MM.1S (cell line): ENCODE measurements at regions not wholly inside any gene's neighbourhood (a gene's known extent, or its start where the extent isn't known, plus 50 kb on each side); places are given as distances from the start of the nearest gene placed in this dataset.

ENCODE experiments used
- DNase-seq: peaks from one replicate; pipeline ENCODE4 v3.0.0-alpha.2; 2015
- H2AFZ ChIP-seq: fragments of 300-600 bp; sonication (generic); 2 replicates; pipeline ENCODE4 v1.6.0; 2016; ENCODE audit warnings: antibody characterized with exemption, low read length
- H3F3A ChIP-seq: fragments of 300-600 bp; sonication (generic); 2 replicates; pipeline ENCODE4 v1.6.1; 2016; ENCODE audit warnings: mild to moderate bottlenecking, antibody characterized with exemption, low read length, moderate library complexity, mixed read lengths; ENCODE audit not compliant: insufficient read depth
- H3K27ac ChIP-seq: fragments of 300-600 bp; sonication (generic); 2 replicates; pipeline ENCODE4 v1.5.1; 2016; ENCODE audit warnings: mild to moderate bottlenecking, low read length
- H3K27me3 ChIP-seq: fragments of 300-600 bp; sonication (generic); replicated peaks from 2 replicates; pipeline ENCODE4 v1.6.0; 2016; ENCODE audit warnings: low read length; ENCODE audit not compliant: insufficient read depth
- H3K36me3 ChIP-seq: fragments of 300-600 bp; sonication (generic); replicated peaks from 2 replicates; pipeline ENCODE4 v1.6.1; 2016; ENCODE audit warnings: mild to moderate bottlenecking, low read length, mixed read lengths; ENCODE audit not compliant: insufficient read depth
- H3K4me1 ChIP-seq: fragments of 300-600 bp; sonication (generic); 2 replicates; pipeline ENCODE4 v1.6.1; 2016; ENCODE audit warnings: low read length, mixed read lengths
- H3K4me2 ChIP-seq: fragments of 300-600 bp; sonication (generic); 2 replicates; pipeline ENCODE4 v1.6.0; 2016; ENCODE audit warnings: low read depth, low read length
- H3K4me3 ChIP-seq: fragments of 300-600 bp; sonication (generic); 2 replicates; pipeline ENCODE4 v1.5.1; 2016; ENCODE audit warnings: low read length, mixed read lengths
- H3K79me2 ChIP-seq: fragments of 300-600 bp; sonication (generic); 2 replicates; pipeline ENCODE4 v1.6.1; 2016; ENCODE audit warnings: mixed run types, low read length, mixed read lengths
- H3K9ac ChIP-seq: fragments of 300-600 bp; sonication (generic); 2 replicates; pipeline ENCODE4 v1.6.1; 2016; ENCODE audit warnings: low read length, mixed read lengths
- H3K9me2 ChIP-seq: fragments of 300-600 bp; sonication (generic); replicated peaks from 2 replicates; pipeline ENCODE4 v1.6.1; 2016; ENCODE audit warnings: mild to moderate bottlenecking, low read length, mixed read lengths; ENCODE audit not compliant: insufficient read depth
- H3K9me3 ChIP-seq: fragments of 300-600 bp; sonication (generic); replicated peaks from 2 replicates; pipeline ENCODE4 v1.6.1; 2016; ENCODE audit warnings: mild to moderate bottlenecking, low read length, mixed read lengths; ENCODE audit not compliant: insufficient read depth
- H4K20me1 ChIP-seq: fragments of 300-600 bp; sonication (generic); 2 replicates; pipeline ENCODE4 v1.6.1; 2016; ENCODE audit warnings: mild to moderate bottlenecking, low read length, moderate library complexity, mixed read lengths; ENCODE audit not compliant: insufficient read depth
- CTCF ChIP-seq: fragments of 300-600 bp; sonication (generic); IDR thresholded peaks from 2 replicates; pipeline ENCODE4 v1.5.1; 2016; ENCODE audit warnings: antibody characterized with exemption, low read length, mixed read lengths
- EZH2 ChIP-seq: fragments of 300-600 bp; sonication (generic); optimal IDR thresholded peaks from 2 replicates; pipeline ENCODE3; 2017; ENCODE audit warnings: low read depth, mild to moderate bottlenecking, antibody characterized with exemption, low read length, mixed read lengths
- EZH2phosphoT487 ChIP-seq: fragments of 300-600 bp; sonication (generic); IDR thresholded peaks from 2 replicates; pipeline ENCODE4 v1.6.1; 2018; ENCODE audit warnings: antibody characterized with exemption, low read length

GRCh38 chr10:10385831-10386230, 631.8 kb upstream of the CELF2 start:
- Histone ChIP-seq H3K9me3 (no peaks in the 10 kb centered on the region), H3K79me2 (no peaks in the 10 kb centered on the region), H3F3A (no peaks in the 10 kb centered on the region), H2AFZ (no peak overlapping the region), H4K20me1 (no peaks in the 10 kb centered on the region), H3K4me1 (no peaks in the 10 kb centered on the region), H3K4me3 (no peak overlapping the region), H3K9ac (no peak overlapping the region), H3K27me3 (no peaks in the 10 kb centered on the region), H3K36me3 (no peaks in the 10 kb centered on the region), H3K4me2 (no peak overlapping the region), H3K27ac (no peak overlapping the region), H3K9me2 (no peaks in the 10 kb centered on the region)
- DNase-seq = no peak
- TF ChIP-seq EZH2 = no peak

GRCh38 chr10:10389182-10389581, 628.5 kb upstream of the CELF2 start:
- Histone ChIP-seq H3K4me2 (no peak overlapping the region), H3K79me2 (no peaks in the 10 kb centered on the region), H3K4me1 (no peaks in the 10 kb centered on the region), H3F3A (no peaks in the 10 kb centered on the region), H3K27me3 (no peaks in the 10 kb centered on the region), H3K27ac (no peak overlapping the region), H4K20me1 (no peaks in the 10 kb centered on the region), H3K9me3 (no peaks in the 10 kb centered on the region), H3K9ac (no peak overlapping the region), H3K9me2 (no peaks in the 10 kb centered on the region), H3K4me3 (no peak overlapping the region), H2AFZ (no peak overlapping the region), H3K36me3 (no peaks in the 10 kb centered on the region)
- DNase-seq = no peak
- TF ChIP-seq CTCF = no peak
- TF ChIP-seq EZH2phosphoT487 = no peak
- TF ChIP-seq EZH2 = no peak

GRCh38 chr10:10392511-10392910, 625.2 kb upstream of the CELF2 start:
- H3K27me3 ChIP-seq = no peaks in the 10 kb centered on the region
- no peak overlapping the region for H2AFZ ChIP-seq
- no peaks in the 10 kb centered on the region for H3K79me2 ChIP-seq
- no peaks in the 10 kb centered on the region for H3F3A ChIP-seq
- TF ChIP-seq EZH2 = no peak
- no peak for TF ChIP-seq EZH2phosphoT487
- TF ChIP-seq CTCF = no peak
- H3K9ac ChIP-seq = no peak overlapping the region
- DNase-seq = no peak
- no peak overlapping the region for H3K4me3 ChIP-seq
- H3K4me2 ChIP-seq = no peak overlapping the region
- H4K20me1 ChIP-seq = no peaks in the 10 kb centered on the region
- no peaks in the 10 kb centered on the region for H3K9me3 ChIP-seq
- no peaks in the 10 kb centered on the region for H3K4me1 ChIP-seq
- no peaks in the 10 kb centered on the region for H3K36me3 ChIP-seq
- no peak overlapping the region for H3K27ac ChIP-seq
- H3K9me2 ChIP-seq = no peaks in the 10 kb centered on the region

- Histone ChIP-seq H3K79me2 (no peaks in the 10 kb centered on the region), H3K9me3 (no peaks in the 10 kb centered on the region), H3K9me2 (no peaks in the 10 kb centered on the region), H3K4me3 (no peak overlapping the region), H3K4me2 (no peak overlapping the region), H4K20me1 (no peaks in the 10 kb centered on the region), H3F3A (no peaks in the 10 kb centered on the region), H3K27me3 (no peaks in the 10 kb centered on the region), H3K4me1 (no peaks in the 10 kb centered on the region), H2AFZ (no peak overlapping the region), H3K9ac (no peak overlapping the region), H3K27ac (no peak overlapping the region), H3K36me3 (no peaks in the 10 kb centered on the region)
- no peak for DNase-seq
- no peak for TF ChIP-seq EZH2phosphoT487
- TF ChIP-seq CTCF = no peak
- no peak for TF ChIP-seq EZH2
Measured at GRCh38 chr10:10394933-10395658, 622.6 kb upstream of the CELF2 start.
